ENCODE measurements at regions not wholly inside any gene's neighbourhood (a gene's known extent, or its start where the extent isn't known, plus 50 kb on each side); places are given as distances from the start of the nearest gene placed in this dataset.

GRCh38 chr10:28120043-28120749, 121.3 kb upstream of the ODAD2 start:
- TF ChIP-seq, protein P1, sequence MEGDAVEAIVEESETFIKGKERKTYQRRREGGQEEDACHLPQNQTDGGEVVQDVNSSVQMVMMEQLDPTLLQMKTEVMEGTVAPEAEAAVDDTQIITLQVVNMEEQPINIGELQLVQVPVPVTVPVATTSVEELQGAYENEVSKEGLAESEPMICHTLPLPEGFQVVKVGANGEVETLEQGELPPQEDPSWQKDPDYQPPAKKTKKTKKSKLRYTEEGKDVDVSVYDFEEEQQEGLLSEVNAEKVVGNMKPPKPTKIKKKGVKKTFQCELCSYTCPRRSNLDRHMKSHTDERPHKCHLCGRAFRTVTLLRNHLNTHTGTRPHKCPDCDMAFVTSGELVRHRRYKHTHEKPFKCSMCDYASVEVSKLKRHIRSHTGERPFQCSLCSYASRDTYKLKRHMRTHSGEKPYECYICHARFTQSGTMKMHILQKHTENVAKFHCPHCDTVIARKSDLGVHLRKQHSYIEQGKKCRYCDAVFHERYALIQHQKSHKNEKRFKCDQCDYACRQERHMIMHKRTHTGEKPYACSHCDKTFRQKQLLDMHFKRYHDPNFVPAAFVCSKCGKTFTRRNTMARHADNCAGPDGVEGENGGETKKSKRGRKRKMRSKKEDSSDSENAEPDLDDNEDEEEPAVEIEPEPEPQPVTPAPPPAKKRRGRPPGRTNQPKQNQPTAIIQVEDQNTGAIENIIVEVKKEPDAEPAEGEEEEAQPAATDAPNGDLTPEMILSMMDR (conservative IDR thresholded peaks at IDR 0.05 in 1 of 2, IDR thresholded peaks at IDR 0.05 in 1 of 2; ENCODE audit: low read depth in 1 of 2, low read length in 2 of 2) = no peak
- no peak for TF ChIP-seq EZH2 (IDR thresholded peaks at IDR 0.05; ENCODE audit: low read length, missing control alignments)
